ENCODE measurements at regions not wholly inside any gene's neighbourhood (a gene's known extent, or its start where the extent isn't known, plus 50 kb on each side); places are given as distances from the start of the nearest gene placed in this dataset.
"Not testable (repeated sequence)": the region's sequence is repeated elsewhere in the genome, so short reads cannot be mapped to it uniquely, and the experiment has no call there.

DNA sequence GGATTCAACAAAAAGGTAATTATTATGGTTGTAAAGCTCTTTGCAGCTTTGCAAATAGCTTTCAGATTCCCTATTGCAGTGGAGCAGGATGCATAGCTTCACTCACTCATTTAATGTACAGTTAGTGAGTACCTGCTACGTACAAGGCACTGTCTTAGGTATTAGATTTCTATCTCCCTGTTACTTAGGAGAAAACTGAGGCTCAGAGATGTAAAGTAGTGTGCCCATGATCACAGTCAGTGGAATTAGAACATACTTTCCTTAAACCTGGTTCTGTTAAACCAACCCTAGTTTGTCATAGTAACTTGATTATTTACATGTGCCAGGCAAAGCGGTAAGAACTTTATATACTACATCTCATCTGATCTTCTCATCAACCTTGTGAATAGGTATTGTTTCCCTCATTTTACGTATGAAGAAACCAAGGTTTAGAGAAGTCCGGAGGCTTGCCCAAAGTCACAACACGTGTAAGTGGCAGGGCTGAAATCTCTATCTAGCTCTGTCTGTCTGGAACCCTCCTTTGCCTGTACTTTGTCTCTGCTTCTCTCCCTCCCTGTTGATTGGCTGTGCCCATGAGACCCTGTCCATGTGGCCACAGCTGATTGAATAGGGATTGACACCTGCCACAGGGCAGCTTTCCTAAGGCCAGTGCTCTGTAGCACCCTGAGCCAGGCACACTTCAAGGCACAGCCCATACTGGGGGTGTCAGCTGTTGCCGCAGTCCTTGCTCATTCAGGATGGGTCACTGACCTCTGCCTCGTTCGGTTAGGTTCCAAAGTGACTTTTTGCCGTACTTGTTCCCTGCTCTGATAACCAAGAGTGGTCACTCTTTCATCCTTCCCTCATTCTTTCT is 63.8 kb upstream of the PRSS23 start:
- intact Hi-C loops (cut with DNase I): no loop called here
- DNase-seq: no peak
- ATAC-seq: no peak
- Histone ChIP-seq H3K27ac (no peak overlapping the region), H3K4me1 (peaks cover 16% of the 10 kb centered on the region), H3K9me3 (no peaks in the 10 kb centered on the region), H3K36me3 (ENCODE audit: insufficient read depth in 1 of 2, low read depth in 1 of 2) (no peaks in the 10 kb centered on the region), H3K4me3 (no peak overlapping the region), H3K27me3 (ENCODE audit: insufficient read depth in 3 of 3, low read length in 2 of 3) (no peaks in the 10 kb centered on the region)
- TF ChIP-seq, protein P1, sequence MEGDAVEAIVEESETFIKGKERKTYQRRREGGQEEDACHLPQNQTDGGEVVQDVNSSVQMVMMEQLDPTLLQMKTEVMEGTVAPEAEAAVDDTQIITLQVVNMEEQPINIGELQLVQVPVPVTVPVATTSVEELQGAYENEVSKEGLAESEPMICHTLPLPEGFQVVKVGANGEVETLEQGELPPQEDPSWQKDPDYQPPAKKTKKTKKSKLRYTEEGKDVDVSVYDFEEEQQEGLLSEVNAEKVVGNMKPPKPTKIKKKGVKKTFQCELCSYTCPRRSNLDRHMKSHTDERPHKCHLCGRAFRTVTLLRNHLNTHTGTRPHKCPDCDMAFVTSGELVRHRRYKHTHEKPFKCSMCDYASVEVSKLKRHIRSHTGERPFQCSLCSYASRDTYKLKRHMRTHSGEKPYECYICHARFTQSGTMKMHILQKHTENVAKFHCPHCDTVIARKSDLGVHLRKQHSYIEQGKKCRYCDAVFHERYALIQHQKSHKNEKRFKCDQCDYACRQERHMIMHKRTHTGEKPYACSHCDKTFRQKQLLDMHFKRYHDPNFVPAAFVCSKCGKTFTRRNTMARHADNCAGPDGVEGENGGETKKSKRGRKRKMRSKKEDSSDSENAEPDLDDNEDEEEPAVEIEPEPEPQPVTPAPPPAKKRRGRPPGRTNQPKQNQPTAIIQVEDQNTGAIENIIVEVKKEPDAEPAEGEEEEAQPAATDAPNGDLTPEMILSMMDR (IDR thresholded peaks at IDR 0.05): no peak
- 71 to 94% (median 80%) methylated on average over 9 of the region's 9 CpGs for WGBS, 3 donors

DNA sequence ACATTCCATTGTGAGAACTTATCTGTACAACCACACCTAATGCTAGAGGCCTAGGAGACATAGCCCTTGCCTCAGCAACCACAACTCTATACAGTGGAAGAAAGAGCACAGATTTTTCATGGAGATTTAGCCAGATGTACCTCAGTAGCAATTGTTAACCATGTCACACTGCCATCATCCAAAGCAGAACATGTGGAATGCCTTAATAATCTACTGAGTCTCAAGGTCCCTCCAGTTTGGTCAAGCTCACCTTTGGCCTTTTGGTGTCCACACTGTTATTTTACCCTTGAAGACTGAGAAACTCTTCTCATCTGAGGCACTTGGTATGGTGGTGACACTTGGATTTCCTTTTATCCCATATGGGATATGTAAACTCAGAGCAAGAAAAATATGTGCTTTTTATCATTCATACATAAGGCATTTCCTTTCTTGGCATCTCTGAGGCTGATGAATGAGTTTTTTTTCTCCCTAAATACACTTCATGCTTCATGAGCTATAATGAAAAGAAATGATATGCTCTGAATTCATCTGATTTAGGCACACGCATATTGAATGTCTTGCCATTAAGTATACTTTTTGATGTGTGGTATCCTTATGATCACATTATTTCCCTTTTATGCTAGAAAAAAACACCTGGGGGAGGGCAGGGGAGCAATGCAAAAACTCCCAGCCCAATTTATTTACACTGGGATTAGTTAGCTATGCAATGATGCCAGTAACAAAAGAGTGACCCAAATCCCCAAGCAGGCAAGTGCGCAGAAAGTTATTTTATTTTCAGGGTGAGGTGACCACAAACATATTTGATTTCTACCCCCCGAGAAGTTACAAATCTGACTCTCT is 63.3 kb upstream of the ME3 start:
- TF ChIP-seq, protein P1 (IDR thresholded peaks at IDR 0.05): no peak

DNA sequence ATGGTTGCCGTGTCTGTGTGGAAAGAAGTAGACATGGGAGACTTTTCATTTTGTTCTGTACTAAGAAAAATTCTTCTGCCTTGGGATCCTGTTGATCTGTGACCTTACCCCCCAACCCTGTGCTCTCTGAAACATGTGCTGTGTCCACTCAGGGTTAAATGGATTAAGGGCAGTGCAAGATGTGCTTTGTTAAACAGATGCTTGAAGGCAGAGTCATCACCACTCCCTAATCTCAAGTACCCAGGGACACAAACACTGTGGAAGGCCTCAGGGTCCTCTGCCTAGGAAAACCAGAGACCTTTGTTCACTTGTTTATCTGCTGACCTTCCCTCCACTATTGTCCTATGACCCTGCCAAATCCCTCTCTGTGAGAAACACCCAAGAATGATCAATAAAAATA is 60.3 kb upstream of the ME3 start:
- DNase-seq; H3K9me3 ChIP-seq; H3K4me1 ChIP-seq; H3K4me3 ChIP-seq; intact Hi-C loops (cut with DNase I); ATAC-seq; H3K27ac ChIP-seq; H3K36me3 ChIP-seq (ENCODE audit: insufficient read depth in 1 of 2, low read depth in 1 of 2); H3K27me3 ChIP-seq (ENCODE audit: insufficient read depth in 3 of 3, low read length in 2 of 3): not testable (repeated sequence)
- no CpG with 5 or more reads among the region's 1 CpG for WGBS, 3 donors

More for the DNA sequence above, 63.3 kb upstream of the ME3 start:
- H3K27me3 ChIP-seq (ENCODE audit: insufficient read depth in 3 of 3, low read length in 2 of 3): no peaks in the 10 kb centered on the region
- no peak overlapping the region for H3K27ac ChIP-seq
- no peaks in the 10 kb centered on the region for H3K9me3 ChIP-seq
- intact Hi-C loops (cut with DNase I): no loop called here
- 86 to 89% (median 87%) methylated on average over 3 of the region's 3 CpGs for WGBS, 3 donors
- DNase-seq: no peak
- no peaks in the 10 kb centered on the region for H3K36me3 ChIP-seq (ENCODE audit: insufficient read depth in 1 of 2, low read depth in 1 of 2)
- H3K4me3 ChIP-seq: no peak overlapping the region
- peaks cover 10% of the 10 kb centered on the region for H3K4me1 ChIP-seq
- ATAC-seq: no peak

DNA sequence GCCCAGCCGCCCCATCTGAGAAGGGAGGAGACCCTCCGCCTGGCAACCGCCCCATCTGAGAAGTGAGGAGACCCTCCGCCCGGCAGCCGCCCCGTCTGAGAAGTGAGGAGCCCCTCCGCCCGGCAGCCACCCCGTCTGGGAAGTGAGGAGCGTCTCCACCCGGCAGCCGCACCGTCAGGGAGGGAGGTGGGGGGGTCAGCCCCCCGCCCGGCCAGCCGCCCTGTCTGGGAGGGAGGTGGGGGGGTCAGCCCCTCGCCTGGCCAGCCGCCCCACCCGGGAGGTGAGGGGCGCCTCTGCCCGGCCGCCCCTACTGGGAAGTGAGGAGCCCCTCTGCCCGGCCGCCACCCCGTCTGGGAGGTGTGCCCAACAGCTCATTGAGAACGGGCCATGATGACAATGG is 59.9 kb upstream of the ME3 start:
- H3K27ac ChIP-seq; H3K9me3 ChIP-seq; H3K4me1 ChIP-seq; H3K36me3 ChIP-seq (ENCODE audit: insufficient read depth in 1 of 2, low read depth in 1 of 2); H3K4me3 ChIP-seq; intact Hi-C loops (cut with DNase I); H3K27me3 ChIP-seq (ENCODE audit: insufficient read depth in 3 of 3, low read length in 2 of 3); DNase-seq; ATAC-seq: not testable (repeated sequence)
- WGBS, 3 donors: 91 to 100% (median 97%) methylated on average over 4 to 17 of the region's 27 CpGs

DNA sequence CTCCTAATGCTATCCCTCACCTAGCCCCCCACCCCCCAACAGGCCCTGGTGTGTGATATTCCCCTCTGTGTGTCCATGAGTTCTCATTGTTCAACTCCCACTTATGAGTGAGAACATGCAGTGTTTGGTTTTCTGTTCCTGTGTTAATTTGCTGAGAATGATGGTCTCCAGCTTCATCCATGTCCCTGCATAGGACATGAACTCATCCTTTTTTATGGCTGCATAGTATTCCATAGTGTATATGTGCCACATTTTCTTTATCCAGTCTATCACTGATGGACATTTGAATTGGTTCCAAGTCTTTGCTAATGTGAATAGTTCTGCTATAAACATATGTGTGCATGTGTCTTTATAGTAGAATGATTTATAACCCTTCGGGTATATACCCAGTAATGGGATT is 57.2 kb upstream of the ME3 start:
- ATAC-seq; H3K4me3 ChIP-seq; intact Hi-C loops (cut with DNase I); H3K4me1 ChIP-seq; H3K9me3 ChIP-seq; DNase-seq; H3K27me3 ChIP-seq (ENCODE audit: insufficient read depth in 3 of 3, low read length in 2 of 3); H3K27ac ChIP-seq; H3K36me3 ChIP-seq (ENCODE audit: insufficient read depth in 1 of 2, low read depth in 1 of 2): not testable (repeated sequence)
- WGBS, 3 donors: 92 to 100% (median 98%) methylated on average over 1 of the region's 1 CpG

DNA sequence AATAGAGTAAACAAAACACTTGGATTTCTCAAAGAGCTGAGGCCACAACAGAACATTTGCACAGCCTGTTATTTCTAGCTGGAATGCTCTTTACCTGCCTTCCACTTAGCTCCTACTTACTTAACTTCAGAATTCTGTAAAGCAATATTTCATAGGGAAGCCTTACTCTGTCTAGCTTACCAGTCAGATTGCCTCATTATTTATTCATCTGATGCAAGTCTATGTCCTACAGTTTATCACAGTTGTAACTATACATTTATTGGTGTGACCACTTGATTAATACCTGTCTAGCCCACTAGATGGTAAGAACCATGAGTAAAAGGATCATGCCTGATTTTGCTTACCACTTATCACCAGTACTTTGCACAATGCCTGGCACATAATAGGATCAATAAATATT is 56.1 kb upstream of the ME3 start:
- ATAC-seq (no peak), DNase-seq (no peak)
- Histone ChIP-seq H3K4me1 (no peaks in the 10 kb centered on the region), H3K36me3 (ENCODE audit: insufficient read depth in 1 of 2, low read depth in 1 of 2) (no peaks in the 10 kb centered on the region), H3K27me3 (ENCODE audit: insufficient read depth in 3 of 3, low read length in 2 of 3) (no peaks in the 10 kb centered on the region), H3K4me3 (no peak overlapping the region), H3K27ac (no peak overlapping the region), H3K9me3 (peaks cover 6% of the 10 kb centered on the region)
- intact Hi-C loops (cut with DNase I): no loop called here
- TF ChIP-seq, protein P1 (IDR thresholded peaks at IDR 0.05): no peak
